Panc1 (cell line): ENCODE measurements at regions not wholly inside any gene's neighbourhood (a gene's known extent, or its start where the extent isn't known, plus 50 kb on each side); places are given as distances from the start of the nearest gene placed in this dataset.

Experiments used
- CTCF ChIP-seq: fragments of 450-650 bp; IDR thresholded peaks from 2 replicates; pipeline ENCODE4 v1.5.1; 2017; ENCODE audit warnings: mild to moderate bottlenecking
- POLR2AphosphoS5 ChIP-seq: IDR thresholded peaks from 2 replicates; pipeline ENCODE4 v1.6.1; 2012; ENCODE audit warnings: mild to moderate bottlenecking, low read depth, low read length, moderate library complexity

DNA sequence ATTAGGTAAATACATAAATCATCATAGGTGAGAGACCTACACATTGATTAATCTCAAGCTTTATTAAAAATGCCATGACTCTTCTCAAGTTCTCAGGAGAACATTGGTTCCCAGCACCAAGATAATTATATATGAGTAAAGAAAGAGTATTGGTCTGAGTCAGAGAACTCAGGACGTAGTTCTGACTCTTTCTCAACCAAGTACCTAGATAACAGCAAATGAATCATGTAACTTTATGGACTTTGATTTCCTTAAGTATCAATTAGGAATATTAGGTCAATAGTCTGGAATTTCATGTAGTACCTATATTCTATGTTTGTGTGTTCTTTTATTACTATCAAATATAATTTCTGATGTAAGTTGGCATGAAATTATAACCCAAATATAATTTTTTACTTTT, 409.9 kb downstream of the GABRG1 start:
- TF ChIP-seq CTCF (no peak), POLR2AphosphoS5 (no peak)
